NCI-H1417 treated with DMSO at 0.1 percent for 48 hours (cell line): ENCODE measurements at regions not wholly inside any gene's neighbourhood (a gene's known extent, or its start where the extent isn't known, plus 50 kb on each side); places are given as distances from the start of the nearest gene placed in this dataset.

ENCODE experiments used
- DNase-seq: peaks from one replicate; lab custom pipeline; 2025; lab: John Stamatoyannopoulos, UW

GRCh38 chr1:76763738-76764137 lies 103.5 kb upstream of the ST6GALNAC5 start:
- DNase-seq: no peak

GRCh38 chr1:76764638-76765454 lies 102.4 kb upstream of the ST6GALNAC5 start:
- DNase-seq: no peak

GRCh38 chr1:76766381-76766780 lies 100.9 kb upstream of the ST6GALNAC5 start:
- no peak for DNase-seq

GRCh38 chr1:76769911-76770310 lies 97.4 kb upstream of the ST6GALNAC5 start:
- DNase-seq: no peak

GRCh38 chr1:76770979-76771378 lies 96.3 kb upstream of the ST6GALNAC5 start:
- DNase-seq: no peak

- no peak for DNase-seq
These were observed 85.8 kb upstream of the ST6GALNAC5 start for GRCh38 chr1:76781447-76781846.

- DNase-seq: no peak
These were observed 84.5 kb upstream of the ST6GALNAC5 start for GRCh38 chr1:76782809-76783208.

GRCh38 chr1:76784502-76784901 lies 82.8 kb upstream of the ST6GALNAC5 start:
- DNase-seq: no peak

GRCh38 chr1:76786222-76786621 lies 81.1 kb upstream of the ST6GALNAC5 start:
- DNase-seq: no peak

GRCh38 chr1:76793594-76793993 lies 73.7 kb upstream of the ST6GALNAC5 start:
- DNase-seq: no peak

- no peak for DNase-seq
These were observed 67.6 kb upstream of the ST6GALNAC5 start for GRCh38 chr1:76799700-76800099.

- no peak for DNase-seq
These were observed 65.2 kb upstream of the ST6GALNAC5 start for GRCh38 chr1:76802094-76802493.

- DNase-seq: no peak
These were observed 59.6 kb upstream of the ST6GALNAC5 start for GRCh38 chr1:76807543-76808260.
